Suprapubic skin (tissue), 4 donors: ENCODE measurements at regions not wholly inside any gene's neighbourhood (a gene's known extent, or its start where the extent isn't known, plus 50 kb on each side); places are given as distances from the start of the nearest gene placed in this dataset.

Source experiments
- DNase-seq, 2 donors: peaks; one replicate each; pipeline ENCODE4 v3.0.0-alpha.2; 2019; ENCODE audit warnings: low spot score in 2 of 2
- H3K27ac ChIP-seq: fragments of 200-600 bp; sonication (generic); one replicate; pipeline ENCODE4 v1.5.1; 2019
- H3K27me3 ChIP-seq: fragments of 200-600 bp; sonication (generic); one replicate; pipeline ENCODE4 v1.5.1; 2019
- H3K36me3 ChIP-seq: fragments of 200-600 bp; sonication (generic); one replicate; pipeline ENCODE4 v1.5.1; 2019
- H3K4me1 ChIP-seq: fragments of 200-600 bp; sonication (generic); one replicate; pipeline ENCODE4 v1.5.1; 2019
- H3K4me3 ChIP-seq: fragments of 200-600 bp; sonication (generic); one replicate; pipeline ENCODE4 v1.5.1; 2019; ENCODE audit warnings: mild to moderate bottlenecking
- H3K9me3 ChIP-seq: fragments of 200-600 bp; sonication (generic); one replicate; pipeline ENCODE4 v1.5.1; 2019
- CTCF ChIP-seq, 2 donors: fragments of 200-600 bp in 1 of 2; fragments of 450-650 bp in 1 of 2; sonication (generic) in 1 of 2; IDR thresholded peaks; one replicate each; pipeline ENCODE4 v1.5.1; 2016 to 2019; ENCODE audit warnings: antibody characterized with exemption in 2 of 2, mild to moderate bottlenecking in 1 of 2, moderate library complexity in 1 of 2
- EP300 ChIP-seq: sonication (generic); formaldehyde crosslinking; IDR thresholded peaks from one replicate; pipeline ENCODE4 v1.6.1; 2017; ENCODE audit warnings: antibody characterized with exemption
- POLR2A ChIP-seq, 2 donors: fragments of 450-650 bp; IDR thresholded peaks; one replicate each; pipeline ENCODE4 v1.6.1; 2017; ENCODE audit warnings: antibody characterized with exemption in 2 of 2, mild to moderate bottlenecking in 2 of 2, moderate library complexity in 2 of 2
- POLR2AphosphoS5 ChIP-seq, 3 donors: sonication (generic); formaldehyde crosslinking; IDR thresholded peaks; one replicate each; pipeline ENCODE4 v1.6.1; 2017; ENCODE audit warnings: antibody characterized with exemption in 3 of 3
- WGBS: methylation state at CpG from one replicate; pipeline ENCODE4 v1.1.5; 2018; 5-methylcytosine and 5-hydroxymethylcytosine counted together

DNA sequence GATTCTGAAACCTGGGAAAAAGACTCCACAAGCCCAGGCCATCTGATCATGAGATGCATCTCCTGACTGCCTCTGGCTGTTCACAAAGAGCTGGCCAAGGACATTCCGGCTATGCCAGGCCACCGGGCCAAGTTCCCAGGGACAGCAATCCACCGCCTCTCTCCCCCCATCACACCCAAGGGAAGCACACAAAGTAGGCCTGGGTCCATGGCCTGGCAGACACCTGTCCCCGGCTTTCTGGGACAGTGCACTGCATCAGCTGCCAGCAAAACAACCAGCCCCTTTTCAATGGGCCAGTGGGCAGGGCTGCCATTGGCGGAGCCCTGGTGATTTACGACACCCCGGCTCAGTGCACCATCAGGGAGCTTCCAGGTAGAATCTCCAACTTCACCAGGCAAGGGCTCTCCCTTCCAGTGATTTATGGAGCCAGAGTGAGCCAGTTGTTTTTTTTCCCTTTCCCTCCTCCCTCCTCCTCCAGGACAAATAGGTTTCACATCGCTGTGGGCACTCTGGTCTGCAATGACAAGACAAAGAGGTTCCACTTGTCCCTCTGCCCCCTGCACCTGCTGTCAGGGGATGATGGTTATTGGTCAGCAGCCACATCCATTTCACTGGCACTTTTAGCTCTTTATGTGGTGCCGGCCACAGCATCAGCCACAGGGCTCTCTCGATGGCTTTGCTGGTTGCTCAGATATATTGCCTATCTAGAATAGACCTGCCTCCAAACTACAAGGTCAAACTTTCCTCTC is 149.6 kb downstream of the SLC38A6 start:
- Histone ChIP-seq H3K27ac (no peak overlapping the region), H3K4me3 (no peak overlapping the region), H3K9me3 (no peaks in the 10 kb centered on the region), H3K27me3 (no peaks in the 10 kb centered on the region), H3K4me1 (peaks cover under 1% of the 10 kb centered on the region), H3K36me3 (no peaks in the 10 kb centered on the region)
- no peak for DNase-seq
- WGBS = 70% methylated on average over 8 of the region's 10 CpGs
- TF ChIP-seq CTCF (IDR thresholded peaks at IDR 0.05) (no peak), POLR2AphosphoS5 (IDR thresholded peaks at IDR 0.05) (no peak), EP300 (no peak), POLR2A (IDR thresholded peaks at IDR 0.05) (no peak)

DNA sequence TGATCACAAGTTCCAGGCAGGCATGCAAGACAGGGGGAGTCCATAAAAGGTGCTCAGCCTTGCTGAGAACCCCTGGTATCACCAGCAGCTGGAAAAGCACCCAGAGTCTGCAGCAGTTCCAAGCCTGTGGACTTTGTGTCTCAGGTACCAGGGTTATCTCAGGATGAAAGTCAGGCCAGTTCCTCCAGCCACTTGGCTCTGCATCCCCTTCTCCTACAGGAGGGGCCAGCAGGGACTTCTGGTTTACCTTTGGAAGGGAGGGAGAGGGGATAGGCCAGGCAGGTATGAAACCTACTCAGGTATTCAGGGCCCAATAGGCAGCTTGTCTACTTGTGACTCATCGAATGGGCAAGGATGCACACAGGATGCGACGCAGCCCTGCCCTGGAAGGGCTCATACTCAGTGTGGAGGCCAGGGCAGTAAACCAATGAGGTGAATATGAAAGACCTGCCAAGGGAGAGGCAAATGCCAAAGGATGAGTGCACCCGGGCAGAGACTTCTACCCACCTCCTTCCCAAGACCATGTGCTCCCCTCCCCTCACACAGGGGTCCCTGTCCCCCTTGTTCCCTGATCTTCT is 148.2 kb downstream of the SLC38A6 start:
- DNase-seq = no peak
- WGBS = 96% methylated on average over 4 of the region's 4 CpGs
- H3K4me3 ChIP-seq = no peak overlapping the region
- TF ChIP-seq POLR2A (IDR thresholded peaks at IDR 0.05) = no peak
- TF ChIP-seq CTCF (IDR thresholded peaks at IDR 0.05) = no peak
- TF ChIP-seq POLR2AphosphoS5 (IDR thresholded peaks at IDR 0.05) = no peak
- TF ChIP-seq EP300 = no peak
- no peak overlapping the region for H3K27ac ChIP-seq
- H3K9me3 ChIP-seq = no peaks in the 10 kb centered on the region
- H3K27me3 ChIP-seq = no peaks in the 10 kb centered on the region
- H3K36me3 ChIP-seq = no peaks in the 10 kb centered on the region
- peaks cover 6% of the 10 kb centered on the region for H3K4me1 ChIP-seq

DNA sequence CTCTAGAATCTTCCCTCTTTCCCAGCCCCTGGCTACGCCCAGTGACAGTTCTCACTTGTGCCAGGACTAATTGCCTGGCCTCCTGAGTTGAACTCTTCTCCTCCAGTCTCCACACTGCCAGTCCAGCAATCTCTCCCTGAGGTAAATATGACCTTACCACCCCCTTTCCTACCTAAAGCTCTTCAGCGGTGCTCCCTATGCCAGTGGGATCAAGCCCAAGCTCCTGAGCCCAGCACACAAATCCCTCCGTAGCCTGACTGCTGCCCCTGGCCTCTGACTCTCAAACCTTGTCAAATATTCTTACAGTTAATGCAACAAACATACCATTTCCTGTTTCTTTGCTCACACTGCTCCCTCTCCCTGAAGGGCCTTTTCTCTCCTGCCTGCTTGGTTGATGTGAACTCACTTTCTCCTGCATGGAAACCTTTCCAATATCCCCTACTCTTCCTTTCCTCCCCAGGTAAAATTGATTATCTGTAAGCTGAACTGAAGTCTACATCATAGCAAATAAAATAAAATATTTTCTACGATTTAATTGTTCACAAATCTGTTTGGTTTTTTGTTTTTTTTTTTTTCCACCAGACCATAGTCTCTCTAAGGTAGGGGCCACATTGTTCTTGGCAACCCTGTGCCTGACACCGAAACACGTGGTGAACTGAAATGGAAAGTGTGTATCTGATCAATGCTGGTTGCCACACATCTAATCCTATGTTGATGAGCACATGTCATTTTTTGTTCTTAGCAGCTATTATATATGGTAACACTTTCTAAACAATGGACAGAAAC is 147.5 kb downstream of the SLC38A6 start:
- no peaks in the 10 kb centered on the region for H3K27me3 ChIP-seq
- H3K4me1 ChIP-seq = peaks cover 6% of the 10 kb centered on the region
- TF ChIP-seq EP300 (no peak), CTCF (IDR thresholded peaks at IDR 0.05) (no peak), POLR2A (IDR thresholded peaks at IDR 0.05) (no peak), POLR2AphosphoS5 (IDR thresholded peaks at IDR 0.05) (no peak)
- no peak for DNase-seq
- 89% methylated on average over 6 of the region's 6 CpGs for WGBS
- H3K9me3 ChIP-seq = no peaks in the 10 kb centered on the region
- H3K36me3 ChIP-seq = no peaks in the 10 kb centered on the region
- H3K4me3 ChIP-seq = no peak overlapping the region
- H3K27ac ChIP-seq = no peak overlapping the region

GRCh38 chr14:61126603-61127498 is 145.8 kb downstream of the SLC38A6 start:
- Histone ChIP-seq H3K27me3 (no peaks in the 10 kb centered on the region), H3K27ac (no peak overlapping the region), H3K9me3 (no peaks in the 10 kb centered on the region), H3K36me3 (no peaks in the 10 kb centered on the region), H3K4me1 (peaks cover 6% of the 10 kb centered on the region), H3K4me3 (no peak overlapping the region)
- WGBS = 91% methylated on average over 4 of the region's 4 CpGs
- TF ChIP-seq EP300 = no peak
- TF ChIP-seq CTCF (IDR thresholded peaks at IDR 0.05) = no peak
- no peak for TF ChIP-seq POLR2A (IDR thresholded peaks at IDR 0.05)
- no peak for TF ChIP-seq POLR2AphosphoS5 (IDR thresholded peaks at IDR 0.05)
- no peak for DNase-seq
